ENCODE measurements at regions not wholly inside any gene's neighbourhood (a gene's known extent, or its start where the extent isn't known, plus 50 kb on each side); places are given as distances from the start of the nearest gene placed in this dataset.

DNA sequence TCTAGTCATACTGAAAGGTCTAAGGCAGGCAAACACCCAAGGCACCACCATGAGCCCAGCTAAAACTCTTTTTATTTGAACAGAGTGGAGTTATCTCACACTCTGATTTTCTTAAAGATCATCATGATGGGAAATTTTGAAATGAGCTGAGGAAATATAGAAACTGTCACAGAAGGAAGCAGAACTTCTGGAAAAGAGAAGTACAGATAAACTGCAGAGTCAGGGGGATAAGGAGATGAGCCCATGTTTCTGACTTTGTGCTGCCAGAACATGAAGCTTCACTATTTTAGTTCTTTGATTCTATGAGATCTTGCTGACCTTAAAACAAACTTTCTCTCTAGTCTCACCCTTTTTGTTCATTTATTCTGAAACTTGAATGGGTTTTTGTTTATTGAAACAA, 406.5 kb upstream of the EDIL3 start:
- no peak overlapping the region for H3K4me2 ChIP-seq (ENCODE audit: low read length)
- H3F3A ChIP-seq (ENCODE audit: insufficient read depth, low read length, poor library complexity, severe bottlenecking): no peaks in the 10 kb centered on the region
- TF ChIP-seq MXI1 (conservative IDR thresholded peaks at IDR 0.05; ENCODE audit: poor library complexity, severe bottlenecking): no peak
- TF ChIP-seq TAF1 (IDR thresholded peaks at IDR 0.05; ENCODE audit: low read depth): no peak
- TF ChIP-seq, protein P1, sequence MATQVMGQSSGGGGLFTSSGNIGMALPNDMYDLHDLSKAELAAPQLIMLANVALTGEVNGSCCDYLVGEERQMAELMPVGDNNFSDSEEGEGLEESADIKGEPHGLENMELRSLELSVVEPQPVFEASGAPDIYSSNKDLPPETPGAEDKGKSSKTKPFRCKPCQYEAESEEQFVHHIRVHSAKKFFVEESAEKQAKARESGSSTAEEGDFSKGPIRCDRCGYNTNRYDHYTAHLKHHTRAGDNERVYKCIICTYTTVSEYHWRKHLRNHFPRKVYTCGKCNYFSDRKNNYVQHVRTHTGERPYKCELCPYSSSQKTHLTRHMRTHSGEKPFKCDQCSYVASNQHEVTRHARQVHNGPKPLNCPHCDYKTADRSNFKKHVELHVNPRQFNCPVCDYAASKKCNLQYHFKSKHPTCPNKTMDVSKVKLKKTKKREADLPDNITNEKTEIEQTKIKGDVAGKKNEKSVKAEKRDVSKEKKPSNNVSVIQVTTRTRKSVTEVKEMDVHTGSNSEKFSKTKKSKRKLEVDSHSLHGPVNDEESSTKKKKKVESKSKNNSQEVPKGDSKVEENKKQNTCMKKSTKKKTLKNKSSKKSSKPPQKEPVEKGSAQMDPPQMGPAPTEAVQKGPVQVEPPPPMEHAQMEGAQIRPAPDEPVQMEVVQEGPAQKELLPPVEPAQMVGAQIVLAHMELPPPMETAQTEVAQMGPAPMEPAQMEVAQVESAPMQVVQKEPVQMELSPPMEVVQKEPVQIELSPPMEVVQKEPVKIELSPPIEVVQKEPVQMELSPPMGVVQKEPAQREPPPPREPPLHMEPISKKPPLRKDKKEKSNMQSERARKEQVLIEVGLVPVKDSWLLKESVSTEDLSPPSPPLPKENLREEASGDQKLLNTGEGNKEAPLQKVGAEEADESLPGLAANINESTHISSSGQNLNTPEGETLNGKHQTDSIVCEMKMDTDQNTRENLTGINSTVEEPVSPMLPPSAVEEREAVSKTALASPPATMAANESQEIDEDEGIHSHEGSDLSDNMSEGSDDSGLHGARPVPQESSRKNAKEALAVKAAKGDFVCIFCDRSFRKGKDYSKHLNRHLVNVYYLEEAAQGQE (IDR thresholded peaks at IDR 0.05; ENCODE audit: borderline replicate concordance): no peak
- no peak for TF ChIP-seq POLR2AphosphoS5 (IDR thresholded peaks at IDR 0.05)
- no peak for TF ChIP-seq EZH2 (IDR thresholded peaks at IDR 0.05; ENCODE audit: borderline replicate concordance, insufficient read depth, low read length, poor library complexity, severe bottlenecking)
- TF ChIP-seq RAD21 (conservative IDR thresholded peaks at IDR 0.05): no peak
- TF ChIP-seq SMC3 (conservative IDR thresholded peaks at IDR 0.05; ENCODE audit: poor library complexity): no peak
- TF ChIP-seq EP300 (conservative IDR thresholded peaks at IDR 0.05; ENCODE audit: poor library complexity, severe bottlenecking): no peak
- TF ChIP-seq, protein P2, sequence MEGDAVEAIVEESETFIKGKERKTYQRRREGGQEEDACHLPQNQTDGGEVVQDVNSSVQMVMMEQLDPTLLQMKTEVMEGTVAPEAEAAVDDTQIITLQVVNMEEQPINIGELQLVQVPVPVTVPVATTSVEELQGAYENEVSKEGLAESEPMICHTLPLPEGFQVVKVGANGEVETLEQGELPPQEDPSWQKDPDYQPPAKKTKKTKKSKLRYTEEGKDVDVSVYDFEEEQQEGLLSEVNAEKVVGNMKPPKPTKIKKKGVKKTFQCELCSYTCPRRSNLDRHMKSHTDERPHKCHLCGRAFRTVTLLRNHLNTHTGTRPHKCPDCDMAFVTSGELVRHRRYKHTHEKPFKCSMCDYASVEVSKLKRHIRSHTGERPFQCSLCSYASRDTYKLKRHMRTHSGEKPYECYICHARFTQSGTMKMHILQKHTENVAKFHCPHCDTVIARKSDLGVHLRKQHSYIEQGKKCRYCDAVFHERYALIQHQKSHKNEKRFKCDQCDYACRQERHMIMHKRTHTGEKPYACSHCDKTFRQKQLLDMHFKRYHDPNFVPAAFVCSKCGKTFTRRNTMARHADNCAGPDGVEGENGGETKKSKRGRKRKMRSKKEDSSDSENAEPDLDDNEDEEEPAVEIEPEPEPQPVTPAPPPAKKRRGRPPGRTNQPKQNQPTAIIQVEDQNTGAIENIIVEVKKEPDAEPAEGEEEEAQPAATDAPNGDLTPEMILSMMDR (IDR thresholded peaks at IDR 0.05; ENCODE audit: poor library complexity, severe bottlenecking): no peak
- no peak overlapping the region for H3K9ac ChIP-seq (ENCODE audit: low read length)
- H3K36me3 ChIP-seq (ENCODE audit: insufficient read depth, low read length): no peaks in the 10 kb centered on the region
- H3K27ac ChIP-seq (ENCODE audit: low read length): no peak overlapping the region
- no peaks in the 10 kb centered on the region for H4K20me1 ChIP-seq (ENCODE audit: insufficient read depth)
- H3K9me3 ChIP-seq (ENCODE audit: low read length): no peaks in the 10 kb centered on the region
- no peaks in the 10 kb centered on the region for H3K79me2 ChIP-seq (replicated peaks; ENCODE audit: insufficient read depth, low read length)
- no peak overlapping the region for H2AFZ ChIP-seq (ENCODE audit: low read depth, low read length)
- no peaks in the 10 kb centered on the region for H3K9me2 ChIP-seq (ENCODE audit: insufficient read depth, low read length)
- no peak overlapping the region for H3K4me3 ChIP-seq (ENCODE audit: low read length)
- H3K27me3 ChIP-seq (ENCODE audit: insufficient read depth, low read depth, low read length): no peaks in the 10 kb centered on the region

DNA sequence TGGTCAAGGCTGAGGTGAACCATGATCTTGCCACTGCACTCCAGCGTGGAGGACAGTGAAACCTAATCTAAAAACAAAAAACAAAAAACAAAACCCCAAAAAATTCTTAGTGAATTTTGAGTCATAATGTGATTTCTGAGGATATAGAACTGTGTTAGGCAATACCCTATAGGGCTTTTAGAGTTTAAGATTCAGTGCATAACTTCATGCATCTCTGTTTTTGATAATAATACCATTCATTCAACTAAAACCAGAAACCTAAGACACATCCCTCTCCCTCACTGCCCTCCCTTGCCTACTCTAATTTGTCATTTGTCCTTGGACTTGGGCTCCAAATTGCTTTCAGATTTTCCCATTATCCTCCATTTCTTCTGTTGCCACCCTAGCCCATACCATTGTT, 405.7 kb upstream of the EDIL3 start:
- TF ChIP-seq POLR2AphosphoS5 (IDR thresholded peaks at IDR 0.05): no peak
- Histone ChIP-seq H4K20me1 (ENCODE audit: insufficient read depth) (no peaks in the 10 kb centered on the region), H2AFZ (ENCODE audit: low read depth, low read length) (no peak overlapping the region), H3K9me2 (ENCODE audit: insufficient read depth, low read length) (no peaks in the 10 kb centered on the region), H3F3A (ENCODE audit: insufficient read depth, low read length, poor library complexity, severe bottlenecking) (no peaks in the 10 kb centered on the region), H3K4me2 (ENCODE audit: low read length) (no peak overlapping the region), H3K79me2 (replicated peaks; ENCODE audit: insufficient read depth, low read length) (no peaks in the 10 kb centered on the region), H3K9ac (ENCODE audit: low read length) (no peak overlapping the region), H3K9me3 (ENCODE audit: low read length) (no peaks in the 10 kb centered on the region), H3K4me3 (ENCODE audit: low read length) (no peak overlapping the region), H3K27me3 (ENCODE audit: insufficient read depth, low read depth, low read length) (no peaks in the 10 kb centered on the region), H3K36me3 (ENCODE audit: insufficient read depth, low read length) (no peaks in the 10 kb centered on the region), H3K27ac (ENCODE audit: low read length) (no peak overlapping the region)

DNA sequence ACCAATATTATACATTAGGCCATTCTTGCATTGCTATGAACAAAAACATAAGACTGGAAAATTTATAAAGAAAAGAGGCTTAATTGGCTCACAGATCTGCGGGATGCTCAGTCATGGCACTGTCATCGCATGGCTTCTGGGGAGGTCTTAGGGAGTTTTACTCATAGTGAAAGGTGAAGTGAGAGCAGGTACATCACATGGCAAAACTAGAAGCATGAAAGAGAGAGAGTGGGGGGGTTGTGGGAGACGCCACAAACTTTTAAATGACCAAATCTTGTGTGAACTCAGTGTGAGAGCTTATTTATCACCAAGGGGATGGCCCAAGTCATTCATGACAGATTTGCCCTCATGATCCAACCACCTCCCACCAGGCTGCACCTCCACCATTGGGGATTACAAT, 398.3 kb upstream of the EDIL3 start:
- no peaks in the 10 kb centered on the region for H3K9me2 ChIP-seq (ENCODE audit: insufficient read depth, low read length)
- H3K36me3 ChIP-seq (ENCODE audit: insufficient read depth, low read length): no peaks in the 10 kb centered on the region
- no peaks in the 10 kb centered on the region for H3K79me2 ChIP-seq (replicated peaks; ENCODE audit: insufficient read depth, low read length)
- H3K27me3 ChIP-seq (ENCODE audit: insufficient read depth, low read depth, low read length): no peaks in the 10 kb centered on the region
- H2AFZ ChIP-seq (ENCODE audit: low read depth, low read length): no peak overlapping the region
- H3F3A ChIP-seq (ENCODE audit: insufficient read depth, low read length, poor library complexity, severe bottlenecking): no peaks in the 10 kb centered on the region
- no peak overlapping the region for H3K27ac ChIP-seq (ENCODE audit: low read length)
- H3K9ac ChIP-seq (ENCODE audit: low read length): no peak overlapping the region
- H3K9me3 ChIP-seq (ENCODE audit: low read length): no peaks in the 10 kb centered on the region
- no peak overlapping the region for H3K4me2 ChIP-seq (ENCODE audit: low read length)
- TF ChIP-seq, protein P2 (IDR thresholded peaks at IDR 0.05; ENCODE audit: poor library complexity, severe bottlenecking): no peak
- no peak for TF ChIP-seq EZH2 (IDR thresholded peaks at IDR 0.05; ENCODE audit: borderline replicate concordance, insufficient read depth, low read length, poor library complexity, severe bottlenecking)
- no peak for TF ChIP-seq RAD21 (conservative IDR thresholded peaks at IDR 0.05)
- TF ChIP-seq SMC3 (conservative IDR thresholded peaks at IDR 0.05; ENCODE audit: poor library complexity): no peak
- no peak for TF ChIP-seq POLR2AphosphoS5 (IDR thresholded peaks at IDR 0.05)
- no peak for TF ChIP-seq TAF1 (IDR thresholded peaks at IDR 0.05; ENCODE audit: low read depth)
- no peak for TF ChIP-seq EP300 (conservative IDR thresholded peaks at IDR 0.05; ENCODE audit: poor library complexity, severe bottlenecking)
- TF ChIP-seq, protein P1 (IDR thresholded peaks at IDR 0.05; ENCODE audit: borderline replicate concordance): no peak
- no peak for TF ChIP-seq MXI1 (conservative IDR thresholded peaks at IDR 0.05; ENCODE audit: poor library complexity, severe bottlenecking)
- no peak overlapping the region for H3K4me3 ChIP-seq (ENCODE audit: low read length)
- H4K20me1 ChIP-seq (ENCODE audit: insufficient read depth): no peaks in the 10 kb centered on the region

All from neural cell (in vitro differentiated cells).